Calu3 (cell line): ENCODE measurements at regions not wholly inside any gene's neighbourhood (a gene's known extent, or its start where the extent isn't known, plus 50 kb on each side); places are given as distances from the start of the nearest gene placed in this dataset.

Source experiments
- BruUV-seq: library from RNA; stranded (reverse); fragments of 400-500 nt; replicated peaks from 2 replicates; lab custom pipeline; 2021; lab: Mats Ljungman, UMichigan
- CTCF ChIA-PET: fragments of 300-600 bp; sonication (Branson Sonifier 250); formaldehyde crosslinking; loops from one replicate; lab custom pipeline; 2022; ENCODE audit warnings: antibody characterized with exemption; lab: Charles Lee
- DNase-seq: peaks from one replicate; pipeline ENCODE4 v3.0.0; 2022
- H3K27ac Mint-ChIP-seq: one replicate; pipeline ENCODE4 v1.8.0; 2022; ENCODE audit warnings: mixed read lengths; ENCODE audit not compliant: unreplicated experiment
- H3K27me3 Mint-ChIP-seq: one replicate; pipeline ENCODE4 v1.8.0; 2022; ENCODE audit warnings: mixed read lengths; ENCODE audit not compliant: unreplicated experiment
- H3K36me3 Mint-ChIP-seq: one replicate; pipeline ENCODE4 v1.8.0; 2022; ENCODE audit warnings: mild to moderate bottlenecking, moderate library complexity, mixed read lengths; ENCODE audit not compliant: insufficient read depth, unreplicated experiment
- H3K4me1 Mint-ChIP-seq: one replicate; pipeline ENCODE4 v1.8.0; 2022; ENCODE audit warnings: mild to moderate bottlenecking, low read depth, mixed read lengths; ENCODE audit not compliant: unreplicated experiment
- H3K4me3 Mint-ChIP-seq: one replicate; pipeline ENCODE4 v1.8.0; 2022; ENCODE audit warnings: mild to moderate bottlenecking, low read depth, moderate library complexity, mixed read lengths; ENCODE audit not compliant: unreplicated experiment
- H3K9me3 Mint-ChIP-seq: one replicate; pipeline ENCODE4 v1.8.0; 2022; ENCODE audit warnings: low read depth, mixed read lengths; ENCODE audit not compliant: unreplicated experiment
- intact Hi-C: fragments of 100-400 bp; cut with micrococcal nuclease; formaldehyde crosslinking; loops from one replicate; pipeline ENCODE4 v1.10.0; 2022; ENCODE audit not compliant: unreplicated experiment
- TF ChIP-seq, protein P1 (sequence below): fragments of 200-600 bp; IDR thresholded peaks from one replicate; pipeline ENCODE4 v1.8.0; 2022; ENCODE audit warnings: antibody characterized with exemption; ENCODE audit not compliant: unreplicated experiment

DNA sequence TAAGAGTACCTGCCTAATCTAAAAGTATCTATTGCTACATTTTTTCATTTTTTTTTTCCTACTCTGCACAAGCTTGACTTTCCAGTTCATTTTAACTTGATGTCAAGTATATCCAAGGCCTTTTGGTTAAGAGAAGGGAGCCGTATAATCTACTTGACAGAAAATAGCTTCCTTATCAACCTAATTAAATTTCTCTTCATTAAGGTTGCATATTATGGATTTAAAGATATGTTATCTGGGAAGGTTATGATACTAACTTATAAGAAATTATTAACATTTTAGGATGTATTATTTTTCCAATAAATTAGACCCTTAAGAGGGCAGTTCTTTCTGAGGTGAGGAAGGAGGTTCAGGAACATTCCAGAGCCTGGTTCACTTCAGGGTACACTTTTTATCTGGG, 83.1 kb upstream of the SGIP1 start:
- TF ChIP-seq, protein P1, sequence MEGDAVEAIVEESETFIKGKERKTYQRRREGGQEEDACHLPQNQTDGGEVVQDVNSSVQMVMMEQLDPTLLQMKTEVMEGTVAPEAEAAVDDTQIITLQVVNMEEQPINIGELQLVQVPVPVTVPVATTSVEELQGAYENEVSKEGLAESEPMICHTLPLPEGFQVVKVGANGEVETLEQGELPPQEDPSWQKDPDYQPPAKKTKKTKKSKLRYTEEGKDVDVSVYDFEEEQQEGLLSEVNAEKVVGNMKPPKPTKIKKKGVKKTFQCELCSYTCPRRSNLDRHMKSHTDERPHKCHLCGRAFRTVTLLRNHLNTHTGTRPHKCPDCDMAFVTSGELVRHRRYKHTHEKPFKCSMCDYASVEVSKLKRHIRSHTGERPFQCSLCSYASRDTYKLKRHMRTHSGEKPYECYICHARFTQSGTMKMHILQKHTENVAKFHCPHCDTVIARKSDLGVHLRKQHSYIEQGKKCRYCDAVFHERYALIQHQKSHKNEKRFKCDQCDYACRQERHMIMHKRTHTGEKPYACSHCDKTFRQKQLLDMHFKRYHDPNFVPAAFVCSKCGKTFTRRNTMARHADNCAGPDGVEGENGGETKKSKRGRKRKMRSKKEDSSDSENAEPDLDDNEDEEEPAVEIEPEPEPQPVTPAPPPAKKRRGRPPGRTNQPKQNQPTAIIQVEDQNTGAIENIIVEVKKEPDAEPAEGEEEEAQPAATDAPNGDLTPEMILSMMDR: no peak
- Mint-ChIP-seq H3K4me3 (no peak overlapping the region), H3K9me3 (no peaks in the 10 kb centered on the region), H3K36me3 (no peaks in the 10 kb centered on the region), H3K4me1 (no peaks in the 10 kb centered on the region), H3K27ac (no peak overlapping the region), H3K27me3 (no peaks in the 10 kb centered on the region)
- intact Hi-C loops: loop anchor here (5.0 kb wide), 1 partner anchor 276 kb away; no protein-coding TSS in a partner anchor
- CTCF ChIA-PET: no interaction called here
- no TSS peak for BruUV-seq
- no peak for DNase-seq

GRCh38 chr1:66452162-66452561, 81.8 kb upstream of the SGIP1 start:
- H3K9me3 Mint-ChIP-seq: no peaks in the 10 kb centered on the region
- intact Hi-C loops: loop anchor here (5.0 kb wide), 1 partner anchor 275 kb away; no protein-coding TSS in a partner anchor
- no peaks in the 10 kb centered on the region for H3K36me3 Mint-ChIP-seq
- H3K27me3 Mint-ChIP-seq: no peaks in the 10 kb centered on the region
- no peak for DNase-seq
- no peak overlapping the region for H3K4me3 Mint-ChIP-seq
- BruUV-seq: no TSS peak
- H3K4me1 Mint-ChIP-seq: no peaks in the 10 kb centered on the region
- TF ChIP-seq, protein P1: no peak
- CTCF ChIA-PET: no interaction called here
- no peak overlapping the region for H3K27ac Mint-ChIP-seq

DNA sequence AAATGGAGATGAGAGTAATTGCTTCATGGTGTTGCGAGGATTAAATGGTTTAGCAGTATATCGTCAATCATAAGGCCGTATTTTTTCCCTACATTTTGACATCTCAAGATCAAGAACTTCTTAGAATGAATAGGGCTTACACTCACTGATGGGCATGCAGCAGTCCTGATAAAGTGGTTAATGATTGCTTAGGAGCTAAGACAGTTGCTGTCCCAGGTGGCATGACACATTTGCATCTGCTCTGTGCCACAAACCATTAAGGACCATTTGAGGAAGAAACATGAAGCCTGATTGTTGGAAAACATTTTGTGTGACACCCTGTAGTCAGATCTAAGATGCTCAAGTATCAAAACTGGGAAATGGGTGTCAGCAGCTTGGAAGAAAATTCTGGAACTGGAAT, 81.0 kb upstream of the SGIP1 start:
- no peaks in the 10 kb centered on the region for H3K9me3 Mint-ChIP-seq
- TF ChIP-seq, protein P1: no peak
- no TSS peak for BruUV-seq
- CTCF ChIA-PET: no interaction called here
- no peak overlapping the region for H3K27ac Mint-ChIP-seq
- H3K36me3 Mint-ChIP-seq: no peaks in the 10 kb centered on the region
- H3K4me1 Mint-ChIP-seq: no peaks in the 10 kb centered on the region
- no peaks in the 10 kb centered on the region for H3K27me3 Mint-ChIP-seq
- DNase-seq: no peak
- intact Hi-C loops: loop anchor here (5.0 kb wide), 1 partner anchor 274 kb away; no protein-coding TSS in a partner anchor
- no peak overlapping the region for H3K4me3 Mint-ChIP-seq

DNA sequence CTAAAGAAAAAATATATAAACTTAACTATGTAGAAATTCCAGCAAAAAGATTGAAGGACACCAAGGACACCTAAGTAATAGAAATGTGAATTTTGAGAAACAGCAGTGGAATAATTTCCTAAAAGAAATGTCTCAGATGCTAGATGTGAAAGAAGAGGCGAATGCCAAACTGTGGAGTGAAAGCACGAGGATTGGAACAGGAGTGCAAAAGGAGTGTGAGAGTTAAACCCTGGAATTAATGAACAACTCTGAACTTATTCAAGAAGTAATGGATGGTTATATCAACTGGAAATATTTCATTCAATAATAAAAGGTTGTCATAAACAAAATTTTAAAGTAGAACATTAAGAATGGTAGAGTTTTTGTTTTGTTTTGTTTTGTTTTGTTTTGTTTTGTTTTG, 78.5 kb upstream of the SGIP1 start:
- CTCF ChIA-PET: no interaction called here
- no peak for DNase-seq
- H3K4me3 Mint-ChIP-seq: no peak overlapping the region
- no TSS peak for BruUV-seq
- intact Hi-C loops: no loop called here
- H3K27ac Mint-ChIP-seq: no peak overlapping the region
- peaks cover 6% of the 10 kb centered on the region for H3K9me3 Mint-ChIP-seq
- TF ChIP-seq, protein P1: no peak
- H3K27me3 Mint-ChIP-seq: no peaks in the 10 kb centered on the region
- H3K4me1 Mint-ChIP-seq: no peaks in the 10 kb centered on the region
- no peaks in the 10 kb centered on the region for H3K36me3 Mint-ChIP-seq
